PC-9 (cell line): ENCODE measurements at regions not wholly inside any gene's neighbourhood (a gene's known extent, or its start where the extent isn't known, plus 50 kb on each side); places are given as distances from the start of the nearest gene placed in this dataset.

Source experiments
- BruUV-seq: library from RNA; stranded (reverse); fragments of 400-500 nt; replicated peaks from 2 replicates; lab custom pipeline; 2021; lab: Mats Ljungman, UMichigan
- CTCF ChIA-PET: fragments of 300-600 bp; sonication (Branson Sonifier 250); formaldehyde crosslinking; loops from one replicate; lab custom pipeline; 2022; ENCODE audit warnings: antibody characterized with exemption; lab: Charles Lee
- POLR2A ChIA-PET: fragments of 300-600 bp; sonication (Branson Sonifier 250); formaldehyde crosslinking; loops from one replicate; lab custom pipeline; 2022; ENCODE audit warnings: antibody characterized with exemption; ENCODE audit not compliant: unreplicated experiment; lab: Charles Lee
- DNase-seq, 2 experiments: peaks; one replicate each; pipeline versions ENCODE4 v3.0.0 to v3.0.0-alpha.2; 2015 to 2022; ENCODE audit warnings: mixed read lengths in 1 of 2
- H2AFZ ChIP-seq: fragments of 200-600 bp; sonication (generic); 2 replicates; pipeline ENCODE4 v1.8.1; 2017; ENCODE audit warnings: antibody characterized with exemption
- H3F3A ChIP-seq: fragments of 200-600 bp; sonication (generic); 2 replicates; pipeline ENCODE4 v1.8.1; 2017; ENCODE audit warnings: antibody characterized with exemption, mild to moderate bottlenecking, low read depth; ENCODE audit not compliant: insufficient read depth
- H3K27ac ChIP-seq: fragments of 200-600 bp; sonication (generic); 2 replicates; pipeline ENCODE4 v1.6.1; 2016; ENCODE audit warnings: mixed run types
- H3K27me3 ChIP-seq: fragments of 200-600 bp; sonication (generic); 2 replicates; pipeline ENCODE4 v1.6.1; 2016; ENCODE audit warnings: low read depth, mixed run types; ENCODE audit not compliant: insufficient read depth
- H3K36me3 ChIP-seq: fragments of 200-600 bp; sonication (generic); 2 replicates; pipeline ENCODE4 v1.6.1; 2016; ENCODE audit warnings: low read depth, mixed run types
- H3K4me1 ChIP-seq: fragments of 200-600 bp; sonication (generic); replicated peaks from 2 replicates; pipeline ENCODE4 v1.6.1; 2016; ENCODE audit warnings: mixed run types; ENCODE audit not compliant: insufficient read depth
- H3K4me2 ChIP-seq: fragments of 200-600 bp; sonication (generic); 2 replicates; pipeline ENCODE4 v1.6.1; 2017; ENCODE audit warnings: mixed run types
- H3K4me3 ChIP-seq: fragments of 200-600 bp; sonication (generic); 2 replicates; pipeline ENCODE4 v1.6.1; 2016; ENCODE audit warnings: mixed run types
- H3K79me2 ChIP-seq: fragments of 200-600 bp; sonication (generic); 2 replicates; pipeline ENCODE4 v1.6.1; 2017; ENCODE audit warnings: low read depth, mixed run types
- H3K9me2 ChIP-seq: fragments of 200-600 bp; sonication (generic); 2 replicates; pipeline ENCODE4 v1.8.1; 2017; ENCODE audit warnings: mild to moderate bottlenecking; ENCODE audit not compliant: insufficient read depth
- H3K9me3 ChIP-seq: fragments of 200-600 bp; sonication (generic); 2 replicates; pipeline ENCODE4 v1.8.1; 2016; ENCODE audit warnings: low read depth; ENCODE audit not compliant: insufficient read depth
- H4K20me1 ChIP-seq: fragments of 200-600 bp; sonication (generic); 2 replicates; pipeline ENCODE4 v1.8.1; 2017; ENCODE audit not compliant: insufficient read depth
- EZH2 ChIP-seq: fragments of 200-600 bp; sonication (generic); IDR thresholded peaks from 2 replicates; pipeline ENCODE4 v1.8.0; 2017; ENCODE audit warnings: antibody characterized with exemption, low read depth
- intact Hi-C: fragments of 100-400 bp; cut with micrococcal nuclease; formaldehyde crosslinking; loops from one replicate; pipeline ENCODE4 v1.10.0; 2022; ENCODE audit not compliant: unreplicated experiment
- TF ChIP-seq, protein P1 (sequence below): fragments of 200-600 bp; sonication (generic); conservative IDR thresholded peaks from 2 replicates; pipeline ENCODE4 v1.6.1; 2017; ENCODE audit warnings: mixed run types, antibody characterized with exemption, mild to moderate bottlenecking, moderate library complexity

DNA sequence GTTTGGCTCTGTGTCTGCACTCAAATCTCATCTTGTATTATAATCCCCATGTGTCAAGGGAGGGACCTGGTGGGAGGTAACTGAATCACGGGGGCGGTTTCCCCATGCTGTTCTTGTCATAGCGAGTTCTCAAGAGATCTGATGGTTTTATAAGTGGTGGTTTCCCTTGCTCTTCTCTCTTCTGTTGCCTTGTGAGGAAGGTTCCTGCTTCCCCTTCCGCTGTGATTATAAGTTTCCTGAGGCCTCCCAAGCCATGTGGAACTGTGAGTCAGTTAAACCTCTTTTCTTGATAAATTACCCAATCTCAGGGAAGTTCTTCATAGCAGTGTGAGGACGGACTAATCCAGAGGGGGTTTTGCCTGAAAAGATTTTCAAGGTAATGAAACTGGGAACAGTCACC is 245.4 kb downstream of the GALR1 start:
- POLR2A ChIA-PET = no interaction called here
- Histone ChIP-seq H3K4me3 (no peak overlapping the region), H3K4me2 (no peak overlapping the region), H3F3A (no peaks in the 10 kb centered on the region), H2AFZ (no peak overlapping the region), H3K36me3 (no peaks in the 10 kb centered on the region), H3K9me2 (no peaks in the 10 kb centered on the region), H3K9me3 (no peaks in the 10 kb centered on the region), H4K20me1 (no peaks in the 10 kb centered on the region), H3K79me2 (no peaks in the 10 kb centered on the region), H3K27me3 (peaks cover 62% of the 10 kb centered on the region), H3K4me1 (no peaks in the 10 kb centered on the region), H3K27ac (no peak overlapping the region)
- CTCF ChIA-PET = no interaction called here
- DNase-seq = no peak
- intact Hi-C loops = no loop called here
- TF ChIP-seq, protein P1, sequence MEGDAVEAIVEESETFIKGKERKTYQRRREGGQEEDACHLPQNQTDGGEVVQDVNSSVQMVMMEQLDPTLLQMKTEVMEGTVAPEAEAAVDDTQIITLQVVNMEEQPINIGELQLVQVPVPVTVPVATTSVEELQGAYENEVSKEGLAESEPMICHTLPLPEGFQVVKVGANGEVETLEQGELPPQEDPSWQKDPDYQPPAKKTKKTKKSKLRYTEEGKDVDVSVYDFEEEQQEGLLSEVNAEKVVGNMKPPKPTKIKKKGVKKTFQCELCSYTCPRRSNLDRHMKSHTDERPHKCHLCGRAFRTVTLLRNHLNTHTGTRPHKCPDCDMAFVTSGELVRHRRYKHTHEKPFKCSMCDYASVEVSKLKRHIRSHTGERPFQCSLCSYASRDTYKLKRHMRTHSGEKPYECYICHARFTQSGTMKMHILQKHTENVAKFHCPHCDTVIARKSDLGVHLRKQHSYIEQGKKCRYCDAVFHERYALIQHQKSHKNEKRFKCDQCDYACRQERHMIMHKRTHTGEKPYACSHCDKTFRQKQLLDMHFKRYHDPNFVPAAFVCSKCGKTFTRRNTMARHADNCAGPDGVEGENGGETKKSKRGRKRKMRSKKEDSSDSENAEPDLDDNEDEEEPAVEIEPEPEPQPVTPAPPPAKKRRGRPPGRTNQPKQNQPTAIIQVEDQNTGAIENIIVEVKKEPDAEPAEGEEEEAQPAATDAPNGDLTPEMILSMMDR = no peak
- TF ChIP-seq EZH2 = no peak
- BruUV-seq = no TSS peak

DNA sequence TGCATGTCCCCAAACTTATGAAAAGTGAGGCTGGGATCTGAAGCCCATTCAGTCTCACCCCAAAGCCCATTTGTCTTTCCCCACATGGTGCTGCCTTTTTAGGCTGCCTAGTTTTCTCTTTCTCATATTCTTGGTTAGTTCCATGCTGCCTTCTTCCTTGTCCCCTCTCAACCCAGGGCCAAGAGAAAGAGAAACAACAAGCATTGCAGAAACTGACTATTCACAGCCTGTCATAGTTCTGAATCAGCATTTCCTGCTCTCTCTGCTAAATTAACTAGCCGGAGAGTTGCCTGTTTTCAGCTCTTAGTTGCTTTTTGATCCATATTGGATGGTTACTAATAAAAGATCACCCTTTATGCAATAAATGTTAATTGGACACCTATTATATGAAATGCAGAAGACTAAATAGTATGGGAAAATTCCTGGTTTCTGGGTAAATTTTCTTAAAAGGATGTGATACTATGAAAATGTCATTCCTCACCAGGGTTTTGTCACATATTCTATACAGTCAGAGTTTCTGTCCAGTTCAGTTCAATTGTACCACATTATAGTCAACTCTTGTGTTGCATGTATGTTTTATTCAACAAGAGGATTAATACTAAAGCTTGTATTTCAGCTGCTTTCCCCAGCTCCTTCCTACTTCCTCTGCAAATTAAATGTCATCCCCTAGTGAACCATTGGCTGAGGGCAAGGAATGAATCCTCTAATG is 246.5 kb downstream of the GALR1 start:
- no peak overlapping the region for H2AFZ ChIP-seq
- TF ChIP-seq, protein P1 = no peak
- no peak for TF ChIP-seq EZH2
- no peak overlapping the region for H3K4me2 ChIP-seq
- POLR2A ChIA-PET = no interaction called here
- no peak overlapping the region for H3K4me3 ChIP-seq
- H3K27me3 ChIP-seq = peaks cover 57% of the 10 kb centered on the region
- no peaks in the 10 kb centered on the region for H3K79me2 ChIP-seq
- no peaks in the 10 kb centered on the region for H3F3A ChIP-seq
- H3K9me2 ChIP-seq = no peaks in the 10 kb centered on the region
- H3K36me3 ChIP-seq = no peaks in the 10 kb centered on the region
- DNase-seq = no peak
- BruUV-seq = no TSS peak
- H3K9me3 ChIP-seq = no peaks in the 10 kb centered on the region
- intact Hi-C loops = no loop called here
- no peaks in the 10 kb centered on the region for H3K4me1 ChIP-seq
- no peaks in the 10 kb centered on the region for H4K20me1 ChIP-seq
- no peak overlapping the region for H3K27ac ChIP-seq
- CTCF ChIA-PET = no interaction called here

GRCh38 chr18:77501266-77501665 is 251.6 kb downstream of the GALR1 start:
- no peaks in the 10 kb centered on the region for H3K9me3 ChIP-seq
- CTCF ChIA-PET = interaction anchor here (0.5 kb wide), 1 partner anchor 31 kb away, joined by 4 read pairs; no protein-coding TSS in a partner anchor
- TF ChIP-seq, protein P1 = no peak
- TF ChIP-seq EZH2 = no peak

More at GRCh38 chr18:77501266-77501665, 251.6 kb downstream of the GALR1 start:
- Histone ChIP-seq H3K4me3 (no peak overlapping the region), H3K79me2 (no peaks in the 10 kb centered on the region), H3K27me3 (peaks cover 22% of the 10 kb centered on the region; the same call in 1 of the 2 replicates), H3K36me3 (no peaks in the 10 kb centered on the region), H3F3A (no peaks in the 10 kb centered on the region), H4K20me1 (no peaks in the 10 kb centered on the region), H3K4me2 (no peak overlapping the region), H3K27ac (no peak overlapping the region), H3K4me1 (no peaks in the 10 kb centered on the region), H3K9me2 (no peaks in the 10 kb centered on the region), H2AFZ (no peak overlapping the region)
- intact Hi-C loops = no loop called here
- no peak for DNase-seq
- POLR2A ChIA-PET = no interaction called here
- no TSS peak for BruUV-seq
